ENCODE measurements at regions not wholly inside any gene's neighbourhood (a gene's known extent, or its start where the extent isn't known, plus 50 kb on each side); places are given as distances from the start of the nearest gene placed in this dataset.

- DNase-seq: no peak
These were observed 62.7 kb downstream of the NPTX2 start for GRCh38 chr7:98679741-98680140.

DNA sequence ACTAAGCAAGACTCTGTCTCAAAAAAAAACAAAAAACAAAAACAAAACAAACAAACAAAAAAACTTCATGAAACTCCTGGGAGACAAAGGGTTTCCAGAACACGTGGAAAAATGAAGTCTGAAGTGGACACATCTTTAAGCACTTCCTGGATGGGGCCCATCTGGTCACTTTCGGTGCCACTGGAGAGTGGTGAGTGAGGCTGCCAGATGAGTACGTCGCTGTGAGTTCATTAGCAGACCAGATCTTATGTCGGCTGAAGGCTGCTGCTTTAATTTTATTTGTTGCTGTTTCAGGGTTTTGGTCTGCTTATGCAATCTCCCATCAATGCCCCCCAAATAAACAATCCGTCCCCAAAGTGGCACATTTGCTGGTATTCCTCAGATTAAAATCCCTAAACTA lies 64.4 kb downstream of the NPTX2 start:
- no peak for DNase-seq

DNA sequence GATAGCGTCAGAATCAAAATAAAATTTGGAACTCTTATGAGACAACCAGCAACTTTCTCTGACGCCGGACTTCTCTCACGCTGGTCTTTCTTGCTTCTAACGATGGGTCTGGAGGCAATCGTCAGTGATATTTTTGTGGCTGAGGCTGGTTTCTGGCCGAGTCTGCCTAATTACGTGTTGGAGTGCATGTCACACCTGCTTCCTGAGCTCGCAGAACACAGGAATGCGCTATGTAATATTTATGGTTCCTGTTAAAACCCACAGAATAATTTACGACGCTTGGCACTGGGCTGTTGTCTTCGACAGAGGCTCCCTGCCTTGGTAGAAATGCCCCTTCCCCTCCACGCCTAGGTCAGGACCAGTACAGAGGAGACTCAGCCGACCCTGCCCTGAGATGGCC lies 64.9 kb downstream of the NPTX2 start:
- peak; percentile 9 for DNase-seq

- DNase-seq: no peak
These were observed 66.4 kb downstream of the NPTX2 start for GRCh38 chr7:98683514-98683913.

GRCh38 chr7:98685541-98685940 lies 68.5 kb downstream of the NPTX2 start:
- no peak for DNase-seq

DNA sequence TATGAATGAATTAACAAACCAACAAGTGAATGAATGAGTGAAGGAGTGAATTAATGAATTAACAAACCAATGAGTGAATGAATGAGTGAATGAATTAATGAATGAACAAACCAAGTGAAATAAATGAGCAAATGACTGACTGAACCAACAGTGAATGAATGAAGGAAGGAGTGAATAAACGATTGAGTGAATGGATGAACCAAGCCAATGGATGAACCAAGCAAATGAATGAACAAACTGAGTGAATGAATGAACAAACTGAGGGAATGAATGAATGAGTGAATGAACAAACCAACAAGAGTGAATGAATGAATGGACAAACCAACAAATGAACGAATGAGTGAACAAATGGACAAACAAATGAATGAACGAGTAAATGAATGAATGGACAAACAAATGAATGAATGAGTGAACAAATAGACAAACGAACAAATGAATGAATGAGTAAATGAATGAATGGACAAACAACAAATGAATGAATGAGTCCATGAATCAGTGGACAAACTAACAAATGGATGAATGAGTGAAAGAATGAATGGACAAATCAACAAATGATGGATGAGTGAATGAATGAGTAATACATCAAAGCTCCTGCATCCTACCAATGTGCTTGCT lies 69.5 kb downstream of the NPTX2 start:
- no peak for DNase-seq

DNA sequence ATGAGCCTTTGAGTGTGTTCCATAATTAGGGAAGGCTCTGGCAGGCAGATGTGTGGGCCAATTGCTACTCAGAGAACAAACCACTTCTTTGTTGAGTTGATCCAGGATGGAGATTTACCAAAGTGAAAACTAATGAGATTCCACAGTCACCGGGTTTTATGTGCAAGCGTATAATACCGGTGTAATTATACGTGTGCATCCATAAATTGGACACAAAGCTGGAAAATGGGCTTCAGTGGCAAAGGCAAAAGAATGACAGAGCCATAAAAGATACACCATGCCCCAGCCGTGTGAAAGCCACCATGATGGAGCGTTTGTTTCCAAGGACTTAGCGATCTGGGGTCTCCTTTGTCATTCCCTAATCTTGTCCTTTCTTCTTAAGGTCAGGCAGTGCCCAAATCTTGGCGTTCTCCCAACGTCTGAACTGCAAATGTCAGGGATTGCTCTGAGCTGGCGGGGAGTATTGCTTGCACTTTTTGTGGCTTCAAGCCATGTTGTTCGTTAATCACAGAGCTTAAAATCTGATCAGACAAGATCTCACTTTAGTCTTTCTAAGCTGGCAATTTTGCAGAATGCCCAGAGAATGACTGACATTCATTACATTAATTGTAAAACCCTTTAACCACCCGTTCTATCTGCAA lies 70.1 kb downstream of the NPTX2 start:
- DNase-seq: no peak

DNA sequence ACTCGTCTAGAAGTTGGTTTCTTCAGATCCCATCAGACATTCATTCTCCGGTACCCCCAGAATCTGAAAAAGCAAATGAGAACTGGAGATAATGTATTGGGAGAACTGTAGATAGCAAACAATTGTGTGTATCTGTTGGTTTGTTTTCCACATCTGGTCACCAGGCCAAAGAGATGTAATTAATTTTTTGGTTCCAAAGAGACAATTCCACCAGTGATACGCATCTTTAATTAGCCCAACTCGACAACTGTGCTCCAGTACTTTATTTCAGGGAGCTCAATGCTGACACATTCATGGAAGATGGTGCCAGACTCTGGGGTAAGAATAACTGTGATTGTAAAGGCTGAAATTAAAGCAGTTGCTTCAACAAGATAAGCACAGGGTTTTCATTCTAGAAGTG lies 74.5 kb downstream of the NPTX2 start:
- no peak for DNase-seq

GRCh38 chr7:98697083-98697482 lies 80.0 kb downstream of the NPTX2 start:
- no peak for DNase-seq

DNA sequence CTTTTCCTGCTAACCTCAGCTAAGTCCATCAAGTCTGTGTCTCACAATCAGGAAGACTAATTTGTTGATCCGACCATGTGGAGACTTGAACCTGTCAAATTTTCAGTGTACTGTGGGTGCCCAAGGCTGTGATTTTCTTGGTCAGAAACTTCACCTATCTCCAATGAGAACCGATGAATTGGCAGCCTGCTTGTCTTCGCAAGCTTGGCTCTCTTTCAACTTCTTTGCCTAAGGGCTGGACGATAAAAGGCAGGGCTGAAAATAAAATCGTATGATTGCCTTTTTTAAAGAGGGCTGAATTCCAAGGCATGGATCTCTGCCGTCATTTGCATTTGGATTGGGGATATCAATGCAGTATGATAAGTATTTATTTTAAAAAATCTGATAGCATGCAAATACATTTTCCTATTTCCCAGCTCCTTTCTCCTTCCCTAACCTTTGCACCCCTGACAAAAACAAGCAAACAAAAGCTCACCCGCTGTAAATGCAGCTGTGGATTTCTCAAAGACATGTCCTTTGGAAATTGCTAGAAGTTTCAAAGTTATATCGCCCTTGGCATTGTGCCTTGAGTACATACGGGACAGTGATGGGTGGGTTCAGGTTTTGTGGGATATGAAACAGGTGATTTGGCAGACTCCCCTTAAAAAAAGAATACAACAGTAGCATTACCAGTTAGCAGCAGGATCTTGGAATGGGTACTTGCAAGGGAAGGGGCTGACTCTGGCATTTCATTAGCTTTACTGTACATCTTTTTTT lies 80.6 kb downstream of the NPTX2 start:
- no peak for DNase-seq

DNA sequence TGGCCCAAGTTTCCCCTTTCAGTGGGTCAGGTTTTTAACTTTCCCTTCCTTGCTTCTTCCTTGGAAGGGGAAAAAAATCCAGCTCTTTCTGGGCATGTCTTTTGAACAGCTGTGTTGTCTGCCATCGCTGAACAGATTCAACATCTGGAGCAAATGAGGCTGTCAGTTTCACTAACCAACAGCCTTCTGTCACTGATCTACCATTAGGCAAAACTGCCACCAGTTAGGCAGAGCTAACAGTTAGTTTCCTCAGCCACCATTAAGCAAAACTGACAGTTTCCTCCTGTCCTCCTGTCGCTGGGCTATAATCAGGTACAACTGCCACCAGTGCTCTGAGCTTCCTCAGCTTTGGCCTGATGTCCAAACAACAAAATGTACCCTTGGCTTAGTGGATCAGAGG lies 81.9 kb downstream of the NPTX2 start:
- no peak for DNase-seq

DNA sequence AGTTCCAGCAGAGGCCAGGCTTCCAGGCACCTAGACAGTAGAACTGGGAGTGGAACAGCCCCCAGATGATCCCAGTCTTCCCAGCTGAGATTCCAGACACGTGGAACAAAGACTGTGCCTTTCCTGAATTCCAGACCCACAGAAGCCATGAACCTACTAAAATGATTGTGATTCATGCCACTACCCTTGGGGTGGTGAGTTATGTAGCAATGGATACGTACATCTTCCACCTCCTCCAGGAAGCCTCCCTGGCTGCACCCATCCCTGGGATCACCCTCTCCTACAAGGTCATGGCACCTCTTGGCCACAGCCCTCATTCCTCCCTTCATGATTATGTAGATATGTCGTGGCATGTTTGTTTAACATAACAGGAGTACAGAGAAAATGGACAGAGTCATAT lies 83.4 kb downstream of the NPTX2 start:
- DNase-seq: no peak

GRCh38 chr7:98701372-98701771 lies 84.3 kb downstream of the NPTX2 start:
- no peak for DNase-seq

GRCh38 chr7:98702021-98702420 lies 84.9 kb downstream of the NPTX2 start:
- DNase-seq: no peak

DNA sequence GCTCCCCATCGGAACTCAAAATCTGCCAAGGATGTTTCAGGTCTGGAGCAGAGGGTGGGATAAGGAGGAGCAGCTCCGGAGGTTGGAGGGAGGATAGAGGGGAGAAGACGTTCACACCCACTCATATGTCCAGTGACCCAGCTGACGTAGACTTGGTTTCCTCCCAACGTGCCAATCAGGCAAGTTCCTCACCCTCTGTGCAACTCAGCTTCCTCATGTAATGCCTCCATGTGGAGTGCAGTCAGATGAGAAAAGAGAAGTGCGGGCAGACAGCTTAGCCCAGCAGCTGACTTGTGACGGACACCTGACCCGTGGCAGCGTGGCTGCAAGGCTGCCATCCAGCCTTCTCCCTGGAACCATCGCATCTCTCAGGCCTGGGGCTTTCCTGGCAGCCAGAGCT lies 86.8 kb downstream of the NPTX2 start:
- no peak for DNase-seq

GRCh38 chr7:98705626-98706025 lies 88.5 kb downstream of the NPTX2 start:
- DNase-seq: no peak

DNA sequence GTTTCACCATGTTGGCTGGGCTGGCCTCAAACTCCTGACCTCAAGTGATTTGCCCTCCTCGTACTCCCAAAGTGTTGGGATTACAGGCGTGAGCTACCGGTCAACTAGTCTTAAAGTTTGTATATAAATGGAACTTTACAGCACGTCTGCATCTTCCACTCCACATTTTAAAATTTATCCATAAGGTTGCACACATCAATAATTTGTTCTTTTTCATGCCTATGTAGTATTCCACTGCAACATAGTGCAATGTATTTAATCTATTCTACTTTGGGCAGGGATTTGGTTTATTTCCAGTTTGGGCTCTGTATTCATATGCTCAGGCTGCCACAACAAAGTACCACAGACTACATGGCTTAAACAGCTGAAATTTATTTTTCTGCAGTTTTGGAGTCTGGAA lies 90.0 kb downstream of the NPTX2 start:
- DNase-seq: no peak

DNA sequence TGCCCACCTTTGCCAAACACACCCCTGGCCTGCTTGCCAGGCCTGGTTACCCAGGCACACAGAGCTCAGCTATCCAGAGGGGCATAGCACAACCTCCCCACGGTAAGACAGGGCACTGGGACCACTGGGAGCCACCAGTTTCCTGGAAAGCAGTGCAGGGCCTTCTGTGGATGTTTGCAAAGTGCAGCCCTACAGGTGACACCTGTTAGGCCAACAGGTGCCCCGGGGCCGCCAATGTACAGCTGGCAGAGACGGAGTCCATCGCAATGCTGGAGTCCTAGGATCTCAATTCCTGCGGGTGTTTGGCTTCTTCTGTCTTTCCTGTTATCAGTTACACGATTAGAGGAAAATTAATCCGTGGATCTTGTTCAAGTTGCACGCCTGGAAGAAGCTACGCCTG lies 94.9 kb downstream of the NPTX2 start:
- no peak for DNase-seq

DNA sequence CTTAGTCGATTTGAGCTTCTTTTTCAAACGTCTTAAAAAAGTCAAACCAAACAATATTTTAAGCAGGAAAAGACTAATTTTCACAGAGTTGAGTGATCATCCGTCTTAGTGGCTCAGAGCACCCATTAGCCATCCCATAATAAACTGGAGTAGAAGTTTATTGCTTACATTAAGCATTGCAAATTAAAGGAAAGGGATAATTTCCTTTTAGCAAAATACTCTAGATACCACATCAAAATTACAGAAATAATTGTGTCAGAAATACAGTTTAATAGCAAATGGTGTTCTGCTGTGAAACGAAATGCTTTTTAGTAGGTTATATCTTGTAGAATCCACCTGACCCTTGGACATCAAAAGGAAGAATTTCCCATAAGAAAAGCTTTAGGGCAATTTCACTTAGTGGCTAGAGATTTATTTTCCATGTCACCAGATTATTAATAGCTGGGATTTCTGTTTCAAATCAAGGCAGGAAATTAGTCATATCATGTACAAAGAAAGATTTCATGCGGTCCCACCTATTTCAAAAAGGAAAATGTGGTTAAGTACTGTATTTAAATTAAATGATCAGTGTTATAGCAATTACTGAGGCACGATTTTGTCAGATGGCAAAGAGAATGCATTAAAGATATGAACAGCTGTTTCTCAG lies 96.2 kb downstream of the NPTX2 start:
- no peak for DNase-seq

DNA sequence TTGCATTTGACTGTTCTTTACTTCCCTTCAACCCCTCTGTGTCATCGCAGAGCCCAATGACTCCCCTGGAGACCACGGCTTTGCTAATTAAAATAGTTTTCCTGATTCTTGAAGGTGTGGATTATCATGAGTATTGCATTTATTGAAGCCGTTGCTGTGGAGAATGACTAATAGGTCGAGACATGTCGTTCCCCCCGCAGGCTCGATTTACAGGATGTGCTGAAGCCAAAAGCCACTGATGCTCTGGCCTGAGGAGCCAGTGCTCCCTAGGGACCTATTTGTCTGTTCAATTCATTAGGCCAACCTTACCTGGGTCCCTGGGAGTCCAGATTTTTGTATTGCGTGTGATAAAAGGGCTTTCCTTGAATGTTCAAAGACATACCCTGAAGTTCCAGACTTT lies 102.3 kb downstream of the NPTX2 start:
- DNase-seq: no peak

DNA sequence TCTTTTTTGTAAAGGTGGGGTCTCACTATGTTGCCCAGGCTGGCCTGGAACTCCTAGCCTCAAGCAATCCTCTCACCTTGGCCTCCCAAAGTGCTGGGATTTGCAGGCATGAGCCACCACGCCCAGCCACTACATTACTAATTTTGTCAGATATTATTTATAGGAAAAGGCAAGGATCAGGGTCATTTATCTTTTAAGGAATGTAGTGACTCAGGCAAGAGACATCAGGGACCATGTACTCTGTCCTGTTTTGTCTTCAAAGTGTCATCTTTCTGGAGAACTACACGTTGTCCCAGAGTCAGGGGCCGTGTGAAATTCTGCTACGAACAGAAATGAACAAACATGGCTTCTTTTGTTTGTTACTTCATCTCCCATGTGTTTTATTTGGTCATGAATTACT lies 105.3 kb downstream of the NPTX2 start:
- no peak for DNase-seq

DNA sequence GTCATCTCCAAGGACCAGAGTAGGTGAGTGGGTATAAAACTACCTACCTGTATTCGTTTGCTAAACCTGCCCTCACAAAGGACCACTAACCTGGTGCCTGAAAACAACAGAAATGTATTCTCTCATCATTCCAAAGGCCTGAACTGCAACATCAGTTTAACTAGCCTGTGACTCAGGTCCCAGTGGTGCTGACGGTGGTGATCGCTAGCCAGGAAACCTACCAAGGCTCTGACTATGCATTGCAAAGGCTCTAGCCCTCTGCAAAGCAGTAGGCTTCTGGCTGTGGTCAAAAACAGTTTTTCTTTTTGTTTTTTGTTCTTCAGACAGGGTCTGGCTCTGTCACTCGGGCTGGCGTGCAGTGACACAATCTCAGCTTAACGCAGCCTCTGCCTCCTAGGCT lies 107.5 kb downstream of the NPTX2 start:
- DNase-seq: no peak

- no peak for DNase-seq
These were observed 110.1 kb downstream of the NPTX2 start for GRCh38 chr7:98727146-98727709.

- no peak for DNase-seq
These were observed 111.5 kb downstream of the NPTX2 start for GRCh38 chr7:98728555-98728954.

Measured in KG1 (cell line).